Ureter (tissue), 1 donor: ENCODE measurements at regions not wholly inside any gene's neighbourhood (a gene's known extent, or its start where the extent isn't known, plus 50 kb on each side); places are given as distances from the start of the nearest gene placed in this dataset.

Experiments used
- DNase-seq: peaks from one replicate; pipeline ENCODE4 v3.0.0-alpha.2; 2020; ENCODE audit warnings: low spot score
- donor health status: DM: yes; HTN: yes; CAD: no.

GRCh38 chr5:53825926-53826325, 265.5 kb downstream of the NDUFS4 start:
- no peak for DNase-seq

- DNase-seq = no peak
These were observed 266.1 kb downstream of the NDUFS4 start for GRCh38 chr5:53826504-53826903.

- DNase-seq = no peak
These were observed 266.8 kb downstream of the NDUFS4 start for GRCh38 chr5:53827211-53827651.

GRCh38 chr5:53831496-53831895, 271.1 kb downstream of the NDUFS4 start:
- no peak for DNase-seq
